K562 (cell line): ENCODE measurements at regions not wholly inside any gene's neighbourhood (a gene's known extent, or its start where the extent isn't known, plus 50 kb on each side); places are given as distances from the start of the nearest gene placed in this dataset.
A peak's percentile ranks its signal among the peaks of the same experiment; 100 is the strongest.

Experiments used
- ATAC-seq: fragments of 200-7000 bp; cut with Tn5 transposase; 3 replicates; pipeline ENCODE4 v1.9.1; 2020; ENCODE audit warnings: moderate library complexity
- BruUV-seq: library from RNA; stranded (reverse); fragments of 400-500 nt; replicated peaks from 2 replicates; lab custom pipeline; 2021; lab: Mats Ljungman, UMichigan
- CTCF ChIA-PET: fragments of 300-600 bp; formaldehyde crosslinking; extraction: SDS; loops from one replicate; lab custom pipeline; 2021; ENCODE audit warnings: low intra/inter-chr PET ratio; lab: Yijun Ruan, JAX
- POLR2A ChIA-PET: fragments of 300-600, 350-650 bp; sonication (Branson Sonifier 250); formaldehyde crosslinking; extraction: SDS; loops from one replicate; lab custom pipeline; 2021; ENCODE audit warnings: antibody characterized with exemption, inconsistent platforms; lab: Yijun Ruan, JAX
- DNase-seq, 4 experiments: peaks; one replicate each; pipeline versions ENCODE4 v3.0.0 to v3.0.0-alpha.2; 2011 to 2018; ENCODE audit warnings: low spot score in 3 of 4, mixed read lengths in 3 of 4; ENCODE audit errors: extremely low read depth in 1 of 4
- FAIRE-seq: peaks from 2 replicates; lab custom pipeline; 2011; peaks lifted over from hg19 to GRCh38; lab: Jason Lieb, UNC
- H2AFZ ChIP-seq: 2 replicates; pipeline ENCODE4 v1.6.0; 2011; ENCODE audit warnings: low read depth, low read length, control low read depth, inconsistent platforms
- H3K27ac ChIP-seq: fragments of 200-600 bp; 3 replicates; pipeline ENCODE4 v1.8.0; 2011; ENCODE audit warnings: low read depth, mild to moderate bottlenecking, control low read depth, inconsistent platforms, low read length, moderate library complexity, mixed read lengths; ENCODE audit errors: extremely low read depth
- H3K27me3 ChIP-seq, 2 experiments: fragments of 300-600 bp in 1 of 2; 2 replicates in 1 of 2; 3 replicates in 1 of 2; pipeline versions ENCODE4 v1.6.0 to v1.8.0; 2011; ENCODE audit warnings: inconsistent platforms in 2 of 2, low read length in 2 of 2, mild to moderate bottlenecking in 1 of 2, mixed read lengths in 1 of 2, moderate library complexity in 1 of 2; ENCODE audit not compliant: control insufficient read depth in 2 of 2, insufficient read depth in 2 of 2
- H3K36me3 ChIP-seq: fragments of 300-600 bp; 3 replicates; pipeline ENCODE4 v1.8.0; 2011; ENCODE audit warnings: mild to moderate bottlenecking, low read length, inconsistent platforms; ENCODE audit not compliant: control insufficient read depth, insufficient read depth
- H3K4me1 ChIP-seq, 2 experiments: fragments of 200-600 bp in 1 of 2; replicated peaks in 1 of 2; 2 replicates in 1 of 2; 3 replicates in 1 of 2; pipeline versions ENCODE4 v1.5.1 to v1.8.0; 2011; ENCODE audit warnings: inconsistent platforms in 2 of 2, low read length in 2 of 2, mild to moderate bottlenecking in 1 of 2, mixed read lengths in 1 of 2, moderate library complexity in 1 of 2; ENCODE audit not compliant: control insufficient read depth in 2 of 2, insufficient read depth in 2 of 2
- H3K4me2 ChIP-seq: 2 replicates; pipeline ENCODE4 v1.6.1; 2011; ENCODE audit warnings: low read length, control low read depth, inconsistent platforms, mixed read lengths; ENCODE audit not compliant: insufficient read depth
- H3K4me3 ChIP-seq: fragments of 200-600 bp; sonication (generic), shearing (Covaris generic); 2 replicates; pipeline ENCODE4 v1.5.1; 2016; ENCODE audit warnings: control low read depth, inconsistent platforms
- H3K79me2 ChIP-seq: fragments of 200-600 bp; 3 replicates; pipeline ENCODE4 v1.8.0; 2011; ENCODE audit warnings: low read length, inconsistent platforms; ENCODE audit not compliant: control insufficient read depth, insufficient read depth
- H3K9ac ChIP-seq, 2 experiments: 2 replicates each; pipeline versions ENCODE4 v1.6.0 to v1.6.1; 2011; ENCODE audit warnings: low read depth in 2 of 2, low read length in 2 of 2, control low read depth in 1 of 2, inconsistent platforms in 1 of 2, mild to moderate bottlenecking in 1 of 2, mixed read lengths in 1 of 2; ENCODE audit not compliant: insufficient read depth in 1 of 2
- H3K9me1 ChIP-seq: one replicate; pipeline ENCODE4 v1.6.0; 2011; ENCODE audit warnings: inconsistent platforms, mild to moderate bottlenecking, low read length, moderate library complexity; ENCODE audit not compliant: control insufficient read depth, insufficient read depth
- H3K9me3 ChIP-seq: replicated peaks from 2 replicates; pipeline ENCODE4 v1.5.1; 2011; ENCODE audit warnings: low read depth, low read length, inconsistent platforms; ENCODE audit not compliant: control insufficient read depth, insufficient read depth
- H4K20me1 ChIP-seq: replicated peaks from 2 replicates; pipeline ENCODE4 v1.6.1; 2011; ENCODE audit warnings: low read length, inconsistent platforms, mixed read lengths; ENCODE audit not compliant: control insufficient read depth, insufficient read depth
- AFF4 ChIP-seq: sonication (generic); formaldehyde crosslinking; IDR thresholded peaks from 2 replicates; pipeline ENCODE4 v1.8.0; 2023; ENCODE audit warnings: mild to moderate bottlenecking, missing genetic modification reagents
- ZNF639 ChIP-seq, 2 experiments: fragments of 200-800 bp in 1 of 2; sonication (Bioruptor generic) in 1 of 2; sonication (generic) in 1 of 2; formaldehyde crosslinking in 1 of 2; IDR thresholded peaks in 1 of 2; conservative IDR thresholded peaks in 1 of 2; 2 replicates each; pipeline versions ENCODE4 v1.5.0 to v1.6.1; 2016 to 2020; ENCODE audit warnings: missing compliant biosample characterization in 1 of 2, missing genetic modification characterization in 1 of 2, missing genetic modification reagents in 1 of 2
- WGBS: fragments of 100-300 bp; shearing (Covaris generic); methylation state at CpG from one replicate; pipeline ENCODE4 v1.1.6; 2016; ENCODE audit warnings: low coverage, mixed read lengths; ENCODE audit not compliant: insufficient coverage; ENCODE audit errors: missing lambda C conversion rate; 5-methylcytosine and 5-hydroxymethylcytosine counted together
- in situ Hi-C: fragments of 300-500 bp; cut with MboI; formaldehyde crosslinking; loops from 4 replicates; pipeline ENCODE4 v1.15.0; 2018; ENCODE audit warnings: inconsistent platforms, mixed read lengths
- intact Hi-C: fragments of 100-400 bp; cut with micrococcal nuclease; formaldehyde crosslinking; loops from 2 replicates; pipeline ENCODE4 v1.14.2; 2022

GRCh38 chr7:25864511-25864910, 287.5 kb upstream of the NFE2L3 start:
- Histone ChIP-seq H3K9me1 (no peaks in the 10 kb centered on the region), H3K4me1 (peaks cover 0 to 8% of the 10 kb centered on the region in 2 experiments; a peak in 1 of 5 replicates), H3K36me3 (no peaks in the 10 kb centered on the region), H4K20me1 (no peaks in the 10 kb centered on the region), H3K79me2 (no peaks in the 10 kb centered on the region), H3K27ac (no peak overlapping the region), H2AFZ (no peak overlapping the region), H3K9me3 (no peaks in the 10 kb centered on the region), H3K9ac (no peak overlapping the region), H3K4me2 (no peak overlapping the region), H3K27me3 (peaks cover 4% of the 10 kb centered on the region in 2 experiments; a peak in 2 of 5 replicates), H3K4me3 (no peak overlapping the region)
- ChIA-PET POLR2A (interaction anchor here (0.7 kb wide), 1 partner anchor 13 kb away, joined by 3 read pairs; no protein-coding TSS in a partner anchor), CTCF (no interaction called here)
- FAIRE-seq (no peak), ATAC-seq (no peak), DNase-seq (no peak)
- 79% methylated on average over 1 of the region's 1 CpG for WGBS
- intact Hi-C loops = no loop called here
- BruUV-seq = no TSS peak
- in situ Hi-C loops = no loop called here
- TF ChIP-seq AFF4 (CRISPR knock-in tag) = no peak
- TF ChIP-seq ZNF639 (CRISPR knock-in tag; conservative IDR thresholded peaks at IDR 0.05 in 1 of 2, IDR thresholded peaks at IDR 0.05 in 1 of 2) = 0 out of 4 replicates have a peak, but pooled peaks of 1 of the 2 experiments have one; percentile 0
